Memory B cell (primary cell): ENCODE measurements at regions not wholly inside any gene's neighbourhood (a gene's known extent, or its start where the extent isn't known, plus 50 kb on each side); places are given as distances from the start of the nearest gene placed in this dataset.
A peak's percentile ranks its signal among the peaks of the same experiment; 100 is the strongest.
"Not testable (repeated sequence)": the region's sequence is repeated elsewhere in the genome, so short reads cannot be mapped to it uniquely, and the experiment has no call there.

Experiments
- ATAC-seq: fragments of 150-1000 bp; cut with Tn5 transposase; 2 replicates; pipeline ENCODE4 v1.10.0; 2021; ENCODE audit warnings: low read depth, mild to moderate bottlenecking, moderate library complexity
- DNase-seq, 2 donors: peaks; one replicate each; pipeline ENCODE4 v3.0.0; 2022; ENCODE audit warnings: low spot score in 2 of 2
- H3K27ac Mint-ChIP-seq: one replicate; pipeline ENCODE4 v1.8.0; 2022; ENCODE audit warnings: mild to moderate bottlenecking, moderate library complexity, mixed read lengths
- H3K27me3 Mint-ChIP-seq: one replicate; pipeline ENCODE4 v1.8.0; 2022; ENCODE audit warnings: mixed read lengths
- H3K36me3 Mint-ChIP-seq: one replicate; pipeline ENCODE4 v1.8.0; 2022; ENCODE audit warnings: mild to moderate bottlenecking, mixed read lengths
- H3K4me1 Mint-ChIP-seq: one replicate; pipeline ENCODE4 v1.8.0; 2022; ENCODE audit warnings: mixed read lengths
- H3K4me3 Mint-ChIP-seq: one replicate; pipeline ENCODE4 v1.8.0; 2022; ENCODE audit warnings: mild to moderate bottlenecking, moderate library complexity, mixed read lengths
- H3K9me3 Mint-ChIP-seq: one replicate; pipeline ENCODE4 v1.8.0; 2022; ENCODE audit warnings: mixed read lengths

DNA sequence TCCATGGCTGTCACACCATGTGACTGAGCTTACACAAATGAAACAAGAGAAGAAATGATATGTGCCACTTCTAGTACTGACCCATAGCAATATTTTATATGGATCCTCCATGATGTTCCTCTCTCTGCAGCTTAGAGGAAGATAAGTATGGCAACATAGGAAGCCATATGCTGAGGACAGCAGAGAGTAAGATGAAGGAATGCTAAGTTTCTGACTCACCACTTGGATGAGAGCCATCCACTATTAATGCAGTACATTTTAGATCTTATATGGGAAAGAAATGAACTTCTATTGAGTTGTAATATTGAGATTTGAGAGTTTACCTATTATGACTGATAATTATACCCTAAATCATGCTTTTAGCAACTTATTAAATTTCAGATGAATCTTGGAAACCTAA is 386.9 kb upstream of the MAOA start:
- Mint-ChIP-seq H3K36me3 (no peaks in the 10 kb centered on the region), H3K4me1 (peaks cover 2% of the 10 kb centered on the region), H3K27me3 (no peaks in the 10 kb centered on the region), H3K4me3 (no peak overlapping the region), H3K27ac (no peak overlapping the region), H3K9me3 (peaks cover 4% of the 10 kb centered on the region)
- ATAC-seq (no peak), DNase-seq (no peak)

GRCh38 chrX:43277879-43278278 is 378.2 kb upstream of the MAOA start:
- ATAC-seq (no peak), DNase-seq (no peak)
- Mint-ChIP-seq H3K4me3 (no peak overlapping the region), H3K9me3 (peaks cover 2% of the 10 kb centered on the region), H3K36me3 (peaks cover 3% of the 10 kb centered on the region), H3K27me3 (no peaks in the 10 kb centered on the region), H3K4me1 (no peaks in the 10 kb centered on the region), H3K27ac (no peak overlapping the region)

- H3K9me3 Mint-ChIP-seq: peaks cover 2% of the 10 kb centered on the region
- ATAC-seq (no peak), DNase-seq (no peak)
- H3K4me3 Mint-ChIP-seq: no peak overlapping the region
- H3K4me1 Mint-ChIP-seq: no peaks in the 10 kb centered on the region
- H3K27me3 Mint-ChIP-seq: no peaks in the 10 kb centered on the region
- H3K36me3 Mint-ChIP-seq: peaks cover 3% of the 10 kb centered on the region
- H3K27ac Mint-ChIP-seq: no peak overlapping the region
Measured at GRCh38 chrX:43278440-43278839, 377.7 kb upstream of the MAOA start.

DNA sequence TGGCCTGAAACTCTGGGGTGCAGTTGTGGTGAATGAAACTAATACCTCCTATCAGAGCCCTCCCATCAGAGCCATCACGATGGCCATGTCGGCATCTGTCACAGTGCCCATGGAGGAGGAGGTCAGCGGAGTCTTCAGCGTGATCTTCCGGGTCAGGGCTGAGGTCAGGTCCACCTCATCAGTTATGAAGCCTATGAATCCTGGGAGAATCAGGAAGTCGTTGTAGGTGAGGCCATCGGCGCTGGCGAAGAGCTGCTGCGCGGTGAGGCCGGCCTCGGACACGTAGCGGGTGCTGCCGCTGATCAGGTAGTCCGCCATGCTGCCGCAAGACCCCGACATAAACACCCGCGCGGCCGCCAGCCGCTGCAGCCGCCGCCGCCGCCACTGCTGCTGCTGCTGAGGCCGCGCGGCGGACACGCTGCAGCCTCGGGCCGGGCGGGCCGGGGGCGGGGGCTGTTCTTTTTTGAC is 376.7 kb upstream of the MAOA start:
- Mint-ChIP-seq H3K9me3 (peaks cover 2% of the 10 kb centered on the region), H3K4me1 (no peaks in the 10 kb centered on the region), H3K4me3 (no peak overlapping the region), H3K27ac (no peak overlapping the region), H3K27me3 (no peaks in the 10 kb centered on the region), H3K36me3 (peaks cover 3% of the 10 kb centered on the region)
- DNase-seq: no peak
- no peak for ATAC-seq

GRCh38 chrX:43283187-43283586 is 372.9 kb upstream of the MAOA start:
- peaks cover 3% of the 10 kb centered on the region for H3K36me3 Mint-ChIP-seq
- no peak overlapping the region for H3K27ac Mint-ChIP-seq
- DNase-seq (no peak), ATAC-seq (no peak)
- H3K4me1 Mint-ChIP-seq: no peaks in the 10 kb centered on the region
- no peaks in the 10 kb centered on the region for H3K27me3 Mint-ChIP-seq
- no peak overlapping the region for H3K4me3 Mint-ChIP-seq
- peaks cover 2% of the 10 kb centered on the region for H3K9me3 Mint-ChIP-seq

- not testable (repeated sequence) for H3K36me3 Mint-ChIP-seq, H3K9me3 Mint-ChIP-seq, H3K27ac Mint-ChIP-seq, H3K27me3 Mint-ChIP-seq, H3K4me1 Mint-ChIP-seq, ATAC-seq, H3K4me3 Mint-ChIP-seq, DNase-seq
Measured at GRCh38 chrX:43311625-43312024, 344.5 kb upstream of the MAOA start.

DNA sequence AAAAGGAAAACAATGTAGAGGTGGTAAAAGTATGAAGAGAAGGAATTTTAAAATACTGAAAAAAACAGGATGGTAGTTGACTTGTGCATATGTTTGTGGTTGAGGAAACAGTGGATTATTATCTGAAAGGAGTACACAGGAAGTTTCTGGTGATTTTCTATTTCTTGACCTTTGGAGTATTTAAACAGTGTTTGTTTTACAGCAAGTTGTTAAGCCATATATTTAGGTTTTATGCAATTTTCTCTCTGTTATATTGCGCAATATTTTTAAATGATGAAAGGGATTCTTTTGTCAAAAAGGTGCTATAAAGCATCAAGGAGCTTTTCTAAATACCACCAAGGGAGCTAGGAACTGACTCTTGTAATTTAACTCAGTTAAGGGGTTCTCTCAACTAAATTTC is 343.1 kb upstream of the MAOA start:
- no peak overlapping the region for H3K4me3 Mint-ChIP-seq
- no peaks in the 10 kb centered on the region for H3K27me3 Mint-ChIP-seq
- H3K9me3 Mint-ChIP-seq: no peaks in the 10 kb centered on the region
- ATAC-seq (no peak), DNase-seq (no peak)
- H3K4me1 Mint-ChIP-seq: peaks cover 8% of the 10 kb centered on the region
- H3K27ac Mint-ChIP-seq: no peak overlapping the region
- H3K36me3 Mint-ChIP-seq: no peaks in the 10 kb centered on the region

DNA sequence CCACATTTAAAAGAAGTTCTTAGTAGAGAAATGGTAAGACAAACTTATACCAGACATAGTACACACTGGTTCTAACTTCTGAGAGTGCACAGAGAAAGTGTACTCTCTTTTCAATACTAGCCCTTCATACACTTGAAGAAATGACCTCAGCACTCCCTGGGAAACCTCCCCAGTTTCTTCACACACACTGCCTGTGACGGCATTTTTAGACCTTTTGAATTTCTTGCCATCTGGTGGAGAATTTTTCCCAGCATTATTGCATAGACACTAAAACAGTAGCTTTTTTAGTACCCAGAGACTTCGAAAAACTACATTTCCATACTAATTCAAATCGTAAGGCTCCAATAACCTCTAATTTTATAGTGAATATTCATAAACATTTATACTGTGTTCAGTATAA is 341.6 kb upstream of the MAOA start:
- H3K36me3 Mint-ChIP-seq: no peaks in the 10 kb centered on the region
- H3K4me3 Mint-ChIP-seq: no peak overlapping the region
- no peak overlapping the region for H3K27ac Mint-ChIP-seq
- DNase-seq (no peak), ATAC-seq (no peak)
- peaks cover 8% of the 10 kb centered on the region for H3K4me1 Mint-ChIP-seq
- no peaks in the 10 kb centered on the region for H3K27me3 Mint-ChIP-seq
- H3K9me3 Mint-ChIP-seq: no peaks in the 10 kb centered on the region

DNA sequence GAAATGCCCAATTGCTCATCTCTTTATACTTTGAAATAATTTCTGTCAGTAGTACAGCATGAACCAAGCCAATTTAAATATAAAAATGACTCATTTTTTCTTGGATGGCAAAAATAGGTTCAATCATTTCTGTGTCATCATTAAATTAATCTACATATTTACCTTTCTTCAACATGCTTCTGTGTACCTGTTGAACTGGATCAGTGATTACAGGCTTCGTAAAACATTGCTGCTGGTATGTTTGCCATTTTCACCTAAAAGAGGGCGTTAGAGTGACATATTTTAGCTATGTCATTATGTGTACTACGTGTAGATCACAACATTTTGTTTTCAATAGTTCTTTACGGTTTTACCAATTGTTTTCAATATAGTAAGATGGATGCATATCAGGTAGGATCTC is 340.5 kb upstream of the MAOA start:
- H3K4me3 Mint-ChIP-seq: no peak overlapping the region
- H3K27ac Mint-ChIP-seq: no peak overlapping the region
- no peaks in the 10 kb centered on the region for H3K36me3 Mint-ChIP-seq
- peaks cover 8% of the 10 kb centered on the region for H3K4me1 Mint-ChIP-seq
- H3K27me3 Mint-ChIP-seq: no peaks in the 10 kb centered on the region
- DNase-seq (no peak), ATAC-seq (no peak)
- no peaks in the 10 kb centered on the region for H3K9me3 Mint-ChIP-seq

DNA sequence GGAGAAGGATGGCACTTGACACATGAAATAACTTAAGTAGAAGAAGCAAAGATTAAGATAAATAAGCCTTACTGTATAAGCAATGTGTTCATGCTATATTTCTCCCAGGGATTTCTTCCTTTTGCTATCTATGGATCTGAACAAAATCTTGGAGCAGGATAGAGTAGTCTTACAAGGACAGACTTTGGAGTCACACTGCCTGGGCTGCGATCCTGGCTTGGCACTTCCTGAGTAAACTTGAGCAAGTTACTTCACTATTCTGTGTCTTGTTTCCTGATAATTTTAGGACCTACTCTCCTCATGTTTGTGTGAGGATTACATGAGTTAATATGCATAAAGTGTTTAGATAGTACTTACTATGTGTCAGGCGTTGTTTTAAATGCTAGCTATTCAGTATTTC is 340.0 kb upstream of the MAOA start:
- Mint-ChIP-seq H3K36me3 (no peaks in the 10 kb centered on the region), H3K4me3 (no peak overlapping the region), H3K27ac (no peak overlapping the region), H3K9me3 (peaks cover under 1% of the 10 kb centered on the region), H3K4me1 (peaks cover 8% of the 10 kb centered on the region), H3K27me3 (no peaks in the 10 kb centered on the region)
- no peak for DNase-seq
- ATAC-seq: no peak

GRCh38 chrX:43317378-43317777 is 338.7 kb upstream of the MAOA start:
- Mint-ChIP-seq H3K27ac (no peak overlapping the region), H3K4me1 (peaks cover 12% of the 10 kb centered on the region), H3K36me3 (no peaks in the 10 kb centered on the region), H3K4me3 (no peak overlapping the region), H3K9me3 (peaks cover 4% of the 10 kb centered on the region), H3K27me3 (no peaks in the 10 kb centered on the region)
- ATAC-seq (no peak), DNase-seq (no peak)

GRCh38 chrX:43328358-43328946 is 327.6 kb upstream of the MAOA start:
- Mint-ChIP-seq H3K9me3 (peaks cover 10% of the 10 kb centered on the region), H3K4me3 (no peak overlapping the region), H3K36me3 (peaks cover 5% of the 10 kb centered on the region), H3K27ac (no peak overlapping the region), H3K27me3 (no peaks in the 10 kb centered on the region), H3K4me1 (peaks cover 4% of the 10 kb centered on the region)
- DNase-seq (no peak), ATAC-seq (no peak)

DNA sequence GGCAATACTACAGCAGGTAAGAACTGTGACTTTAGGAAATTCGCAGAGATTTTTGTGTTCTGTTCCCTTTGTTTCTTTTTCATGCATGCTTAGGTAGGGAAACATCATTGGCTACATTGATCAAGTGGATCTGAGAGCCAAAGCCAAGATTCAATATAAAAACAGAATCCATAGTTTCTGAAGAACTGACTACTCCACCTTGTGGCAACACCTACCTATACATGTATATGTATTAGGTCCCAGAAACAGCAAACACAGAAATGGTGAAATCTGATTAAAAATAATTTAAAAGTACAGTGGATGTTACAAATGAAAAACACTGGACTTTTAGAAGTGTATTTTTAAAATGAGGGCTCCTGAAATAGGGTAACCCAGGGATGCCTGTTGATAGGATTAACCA is 322.6 kb upstream of the MAOA start:
- no peak for DNase-seq
- Mint-ChIP-seq H3K36me3 (peaks cover 2% of the 10 kb centered on the region), H3K9me3 (peaks cover 3% of the 10 kb centered on the region), H3K27me3 (no peaks in the 10 kb centered on the region), H3K4me3 (no peak overlapping the region), H3K27ac (no peak overlapping the region), H3K4me1 (peaks cover 4% of the 10 kb centered on the region)
- no peak for ATAC-seq

DNA sequence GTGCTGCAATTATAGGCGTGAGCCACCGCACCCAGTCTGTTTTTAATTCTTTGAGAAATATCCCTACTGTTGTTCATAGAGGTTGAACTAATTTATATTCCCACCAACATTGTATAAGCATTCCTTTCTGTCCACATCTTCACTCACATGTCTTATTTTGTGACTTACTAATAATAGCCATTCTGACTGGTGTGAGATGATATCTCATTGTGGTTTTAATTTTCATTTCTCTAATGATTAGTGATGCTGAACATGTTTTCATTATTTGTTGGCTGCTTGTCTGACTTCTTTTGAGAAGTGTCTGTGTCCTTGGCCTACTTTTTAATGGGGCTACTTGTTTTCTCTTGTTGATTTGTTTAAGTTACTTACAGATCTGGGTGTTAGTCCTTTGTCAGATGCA is 310.9 kb upstream of the MAOA start:
- H3K36me3 Mint-ChIP-seq: no peaks in the 10 kb centered on the region
- no peaks in the 10 kb centered on the region for H3K27me3 Mint-ChIP-seq
- H3K9me3 Mint-ChIP-seq: no peaks in the 10 kb centered on the region
- ATAC-seq (peak; percentile 26), DNase-seq (no peak)
- peaks cover 24% of the 10 kb centered on the region for H3K4me1 Mint-ChIP-seq
- H3K4me3 Mint-ChIP-seq: peak overlapping the region; percentile 27
- peak overlapping the region; percentile 31 for H3K27ac Mint-ChIP-seq

DNA sequence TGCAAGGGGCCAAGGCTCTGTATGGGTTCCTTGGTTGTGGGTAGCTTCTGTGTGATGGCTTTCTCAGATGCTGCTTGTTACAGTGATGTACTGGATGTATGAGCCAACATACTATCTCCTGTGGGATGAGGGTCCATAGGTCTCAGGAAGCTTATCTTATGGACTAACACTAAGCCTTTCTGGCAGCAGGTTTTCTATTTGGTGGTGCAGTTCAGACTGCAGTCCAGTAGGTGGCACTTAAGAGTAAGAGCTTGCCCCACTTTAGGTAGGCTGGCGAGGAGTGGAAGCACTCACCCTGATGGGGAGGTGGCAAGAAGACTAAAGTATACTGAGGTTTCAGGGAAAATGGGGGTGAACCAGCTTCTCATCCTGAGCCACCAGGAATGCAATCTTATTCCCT is 306.7 kb upstream of the MAOA start:
- Mint-ChIP-seq H3K9me3 (no peaks in the 10 kb centered on the region), H3K27ac (no peak overlapping the region), H3K4me1 (peaks cover 26% of the 10 kb centered on the region), H3K36me3 (no peaks in the 10 kb centered on the region), H3K27me3 (no peaks in the 10 kb centered on the region), H3K4me3 (no peak overlapping the region)
- ATAC-seq: no peak
- no peak for DNase-seq
